Breast epithelium (tissue), 3 donors: ENCODE measurements at regions not wholly inside any gene's neighbourhood (a gene's known extent, or its start where the extent isn't known, plus 50 kb on each side); places are given as distances from the start of the nearest gene placed in this dataset.

ENCODE experiments used
- CTCF ChIP-seq, 3 donors: fragments of 450-650 bp; IDR thresholded peaks; one replicate each; pipeline ENCODE4 v1.5.1; 2016 to 2017; ENCODE audit warnings: antibody characterized with exemption in 3 of 3, mild to moderate bottlenecking in 3 of 3, moderate library complexity in 3 of 3
- POLR2A ChIP-seq: fragments of 450-650 bp; IDR thresholded peaks from one replicate; pipeline ENCODE4 v1.6.1; 2016; ENCODE audit warnings: antibody characterized with exemption, mild to moderate bottlenecking, moderate library complexity
- POLR2AphosphoS5 ChIP-seq, 3 donors: sonication (generic); formaldehyde crosslinking; IDR thresholded peaks; one replicate each; pipeline ENCODE4 v1.6.1; 2017; ENCODE audit warnings: antibody characterized with exemption in 3 of 3

DNA sequence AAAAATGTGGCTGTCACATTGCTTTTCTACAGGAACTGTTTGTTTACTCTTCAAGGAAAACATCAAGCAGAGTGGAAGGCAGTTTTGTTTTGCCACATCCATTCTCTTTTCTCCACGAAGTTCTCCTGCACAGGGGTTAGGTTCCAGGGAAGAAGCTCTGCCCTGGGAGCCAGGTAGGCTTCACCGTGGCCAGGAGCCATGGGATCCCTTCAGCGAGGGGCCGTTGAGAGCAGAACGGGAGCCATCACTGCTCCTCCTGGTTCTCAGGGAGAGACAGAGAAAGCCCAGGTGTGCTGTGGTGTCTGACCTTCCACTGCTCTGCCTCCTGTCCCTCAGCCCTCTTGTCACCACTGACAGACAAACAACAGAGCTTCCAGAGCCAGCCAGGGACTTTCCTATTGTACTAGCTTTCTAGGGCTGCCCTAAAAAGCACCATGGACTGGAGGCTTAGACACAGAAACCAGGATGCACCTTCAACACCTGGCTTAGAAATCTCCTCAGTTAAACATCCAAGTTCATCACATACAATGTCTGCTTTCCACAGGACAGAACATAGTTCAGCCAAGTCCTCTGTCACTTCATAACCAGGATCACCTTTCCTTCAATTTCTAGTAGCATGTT, 75.6 kb upstream of the SLC22A23 start:
- TF ChIP-seq POLR2A (no peak), CTCF (IDR thresholded peaks at IDR 0.05) (no peak), POLR2AphosphoS5 (IDR thresholded peaks at IDR 0.05) (no peak)
